Memory B cell (primary cell): ENCODE measurements at regions not wholly inside any gene's neighbourhood (a gene's known extent, or its start where the extent isn't known, plus 50 kb on each side); places are given as distances from the start of the nearest gene placed in this dataset.

ENCODE experiments used
- ATAC-seq: fragments of 150-1000 bp; cut with Tn5 transposase; 2 replicates; pipeline ENCODE4 v1.10.0; 2021; ENCODE audit warnings: low read depth, mild to moderate bottlenecking, moderate library complexity
- DNase-seq, 2 donors: peaks; one replicate each; pipeline ENCODE4 v3.0.0; 2022; ENCODE audit warnings: low spot score in 2 of 2
- H3K27ac Mint-ChIP-seq: one replicate; pipeline ENCODE4 v1.8.0; 2022; ENCODE audit warnings: mild to moderate bottlenecking, moderate library complexity, mixed read lengths
- H3K27me3 Mint-ChIP-seq: one replicate; pipeline ENCODE4 v1.8.0; 2022; ENCODE audit warnings: mixed read lengths
- H3K36me3 Mint-ChIP-seq: one replicate; pipeline ENCODE4 v1.8.0; 2022; ENCODE audit warnings: mild to moderate bottlenecking, mixed read lengths
- H3K4me1 Mint-ChIP-seq: one replicate; pipeline ENCODE4 v1.8.0; 2022; ENCODE audit warnings: mixed read lengths
- H3K4me3 Mint-ChIP-seq: one replicate; pipeline ENCODE4 v1.8.0; 2022; ENCODE audit warnings: mild to moderate bottlenecking, moderate library complexity, mixed read lengths
- H3K9me3 Mint-ChIP-seq: one replicate; pipeline ENCODE4 v1.8.0; 2022; ENCODE audit warnings: mixed read lengths

- ATAC-seq = no peak
- H3K4me3 Mint-ChIP-seq = no peak overlapping the region
These were observed 128.5 kb upstream of the DST start for GRCh38 chr6:56771189-56771588.

GRCh38 chr6:56770011-56770520 is 127.4 kb upstream of the DST start:
- H3K4me3 Mint-ChIP-seq = no peak overlapping the region
- H3K9me3 Mint-ChIP-seq = peaks cover 5% of the 10 kb centered on the region
- ATAC-seq = no peak
- H3K27ac Mint-ChIP-seq = no peak overlapping the region
- H3K36me3 Mint-ChIP-seq = no peaks in the 10 kb centered on the region
- no peak for DNase-seq
- H3K4me1 Mint-ChIP-seq = no peaks in the 10 kb centered on the region
- no peaks in the 10 kb centered on the region for H3K27me3 Mint-ChIP-seq

More at GRCh38 chr6:56771189-56771588, 128.5 kb upstream of the DST start:
- Mint-ChIP-seq H3K27ac (no peak overlapping the region), H3K36me3 (no peaks in the 10 kb centered on the region), H3K9me3 (peaks cover 5% of the 10 kb centered on the region), H3K27me3 (no peaks in the 10 kb centered on the region), H3K4me1 (no peaks in the 10 kb centered on the region)
- DNase-seq = no peak

- Mint-ChIP-seq H3K4me3 (no peak overlapping the region), H3K9me3 (no peaks in the 10 kb centered on the region), H3K36me3 (no peaks in the 10 kb centered on the region), H3K27me3 (peaks cover 3% of the 10 kb centered on the region), H3K27ac (no peak overlapping the region), H3K4me1 (no peaks in the 10 kb centered on the region)
- DNase-seq (no peak), ATAC-seq (no peak)
These were observed 125.3 kb upstream of the DST start for GRCh38 chr6:56767892-56768531.

GRCh38 chr6:56767435-56767834 is 124.7 kb upstream of the DST start:
- no peak for ATAC-seq
- Mint-ChIP-seq H3K27ac (no peak overlapping the region), H3K4me3 (no peak overlapping the region), H3K9me3 (no peaks in the 10 kb centered on the region), H3K4me1 (no peaks in the 10 kb centered on the region), H3K27me3 (peaks cover 3% of the 10 kb centered on the region), H3K36me3 (no peaks in the 10 kb centered on the region)
- DNase-seq = no peak

GRCh38 chr6:56766806-56767178 is 124.1 kb upstream of the DST start:
- H3K27me3 Mint-ChIP-seq = peaks cover 3% of the 10 kb centered on the region
- H3K4me3 Mint-ChIP-seq = no peak overlapping the region
- H3K4me1 Mint-ChIP-seq = no peaks in the 10 kb centered on the region
- no peak for ATAC-seq
- no peaks in the 10 kb centered on the region for H3K36me3 Mint-ChIP-seq
- no peak overlapping the region for H3K27ac Mint-ChIP-seq
- no peak for DNase-seq
- no peaks in the 10 kb centered on the region for H3K9me3 Mint-ChIP-seq

GRCh38 chr6:56766139-56766805 is 123.6 kb upstream of the DST start:
- ATAC-seq (no peak), DNase-seq (no peak)
- Mint-ChIP-seq H3K27ac (no peak overlapping the region), H3K36me3 (no peaks in the 10 kb centered on the region), H3K9me3 (no peaks in the 10 kb centered on the region), H3K27me3 (peaks cover 3% of the 10 kb centered on the region), H3K4me1 (no peaks in the 10 kb centered on the region), H3K4me3 (no peak overlapping the region)

- ATAC-seq (no peak), DNase-seq (no peak)
- no peak overlapping the region for H3K4me3 Mint-ChIP-seq
- no peaks in the 10 kb centered on the region for H3K4me1 Mint-ChIP-seq
- H3K27me3 Mint-ChIP-seq = peaks cover 3% of the 10 kb centered on the region
- H3K9me3 Mint-ChIP-seq = no peaks in the 10 kb centered on the region
- H3K27ac Mint-ChIP-seq = no peak overlapping the region
- no peaks in the 10 kb centered on the region for H3K36me3 Mint-ChIP-seq
These were observed 122.8 kb upstream of the DST start for GRCh38 chr6:56765494-56765893.

GRCh38 chr6:56764081-56764566 is 121.4 kb upstream of the DST start:
- DNase-seq (no peak), ATAC-seq (no peak)
- Mint-ChIP-seq H3K36me3 (no peaks in the 10 kb centered on the region), H3K4me3 (no peak overlapping the region), H3K27ac (no peak overlapping the region), H3K9me3 (no peaks in the 10 kb centered on the region), H3K27me3 (peaks cover 3% of the 10 kb centered on the region), H3K4me1 (no peaks in the 10 kb centered on the region)

- Mint-ChIP-seq H3K27ac (no peak overlapping the region), H3K4me1 (no peaks in the 10 kb centered on the region), H3K36me3 (no peaks in the 10 kb centered on the region), H3K9me3 (no peaks in the 10 kb centered on the region), H3K27me3 (peaks cover 3% of the 10 kb centered on the region), H3K4me3 (no peak overlapping the region)
- no peak for ATAC-seq
- DNase-seq = no peak
These were observed 119.0 kb upstream of the DST start for GRCh38 chr6:56761651-56762050.

- no peak for ATAC-seq
- Mint-ChIP-seq H3K36me3 (no peaks in the 10 kb centered on the region), H3K4me3 (no peak overlapping the region), H3K27me3 (peaks cover 4% of the 10 kb centered on the region), H3K4me1 (no peaks in the 10 kb centered on the region), H3K9me3 (no peaks in the 10 kb centered on the region), H3K27ac (no peak overlapping the region)
- DNase-seq = no peak
These were observed 118.2 kb upstream of the DST start for GRCh38 chr6:56760842-56761241.

GRCh38 chr6:56759521-56759920 is 116.8 kb upstream of the DST start:
- Mint-ChIP-seq H3K4me1 (no peaks in the 10 kb centered on the region), H3K27ac (no peak overlapping the region), H3K36me3 (no peaks in the 10 kb centered on the region), H3K27me3 (peaks cover 7% of the 10 kb centered on the region), H3K4me3 (no peak overlapping the region), H3K9me3 (no peaks in the 10 kb centered on the region)
- ATAC-seq (no peak), DNase-seq (no peak)

GRCh38 chr6:56758553-56758952 is 115.9 kb upstream of the DST start:
- Mint-ChIP-seq H3K27ac (no peak overlapping the region), H3K4me3 (no peak overlapping the region), H3K36me3 (no peaks in the 10 kb centered on the region), H3K4me1 (no peaks in the 10 kb centered on the region), H3K27me3 (peaks cover 4% of the 10 kb centered on the region), H3K9me3 (no peaks in the 10 kb centered on the region)
- DNase-seq (no peak), ATAC-seq (no peak)

- H3K9me3 Mint-ChIP-seq = no peaks in the 10 kb centered on the region
- DNase-seq = no peak
- H3K36me3 Mint-ChIP-seq = no peaks in the 10 kb centered on the region
- H3K4me1 Mint-ChIP-seq = no peaks in the 10 kb centered on the region
- H3K27ac Mint-ChIP-seq = no peak overlapping the region
- H3K27me3 Mint-ChIP-seq = peaks cover 4% of the 10 kb centered on the region
- ATAC-seq = no peak
- no peak overlapping the region for H3K4me3 Mint-ChIP-seq
These were observed 115.4 kb upstream of the DST start for GRCh38 chr6:56758120-56758519.

GRCh38 chr6:56757588-56757984 is 114.9 kb upstream of the DST start:
- Mint-ChIP-seq H3K9me3 (no peaks in the 10 kb centered on the region), H3K4me3 (no peak overlapping the region), H3K27ac (no peak overlapping the region), H3K27me3 (peaks cover 4% of the 10 kb centered on the region), H3K36me3 (no peaks in the 10 kb centered on the region), H3K4me1 (no peaks in the 10 kb centered on the region)
- DNase-seq = no peak
- no peak for ATAC-seq
